HK-2 (cell line): ENCODE measurements at regions not wholly inside any gene's neighbourhood (a gene's known extent, or its start where the extent isn't known, plus 50 kb on each side); places are given as distances from the start of the nearest gene placed in this dataset.
A peak's percentile ranks its signal among the peaks of the same experiment; 100 is the strongest.

Source experiments
- DNase-seq: peaks from one replicate; pipeline ENCODE4 v3.0.0-alpha.2; 2018; ENCODE audit not compliant: unreplicated experiment

DNA sequence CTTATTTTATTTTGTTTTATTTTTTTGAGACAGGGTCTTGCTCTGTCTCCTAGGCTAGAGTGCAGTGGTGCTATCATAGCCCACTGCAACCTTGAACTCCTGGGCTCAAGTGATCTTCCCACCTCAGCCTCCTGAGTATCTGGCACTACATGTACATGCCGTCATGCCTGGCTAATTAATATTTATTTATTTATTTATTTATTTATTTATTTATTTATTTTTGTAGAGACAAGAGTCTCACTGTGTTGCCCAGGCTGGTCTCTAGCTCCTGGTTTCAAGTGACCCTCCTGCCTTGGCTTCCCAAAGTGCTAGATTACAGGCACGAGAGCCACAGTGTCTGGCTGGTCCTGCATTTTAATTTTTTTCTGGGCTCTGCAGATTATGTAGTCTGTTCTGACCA, 84.9 kb upstream of the BCOR start:
- no peak for DNase-seq

DNA sequence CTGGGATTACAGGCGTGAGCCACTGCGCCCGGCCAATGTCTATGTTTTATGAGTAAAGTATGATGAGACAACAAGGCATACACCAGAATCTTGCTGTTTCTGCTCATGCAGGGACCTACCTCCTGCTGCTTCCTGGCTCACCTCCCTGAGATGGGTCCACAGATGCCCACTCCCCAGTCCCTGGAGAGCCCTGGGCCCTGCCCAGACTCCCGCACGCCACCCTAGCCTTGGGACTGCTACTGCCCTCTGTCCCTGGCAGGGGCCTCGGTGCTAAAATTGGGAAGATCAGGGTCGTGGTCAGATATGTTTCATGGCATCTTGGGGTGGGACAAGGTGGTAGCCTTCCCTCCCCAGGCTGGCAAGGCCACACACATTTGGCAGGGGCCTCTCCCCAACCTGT, 84.3 kb upstream of the BCOR start:
- DNase-seq = no peak

DNA sequence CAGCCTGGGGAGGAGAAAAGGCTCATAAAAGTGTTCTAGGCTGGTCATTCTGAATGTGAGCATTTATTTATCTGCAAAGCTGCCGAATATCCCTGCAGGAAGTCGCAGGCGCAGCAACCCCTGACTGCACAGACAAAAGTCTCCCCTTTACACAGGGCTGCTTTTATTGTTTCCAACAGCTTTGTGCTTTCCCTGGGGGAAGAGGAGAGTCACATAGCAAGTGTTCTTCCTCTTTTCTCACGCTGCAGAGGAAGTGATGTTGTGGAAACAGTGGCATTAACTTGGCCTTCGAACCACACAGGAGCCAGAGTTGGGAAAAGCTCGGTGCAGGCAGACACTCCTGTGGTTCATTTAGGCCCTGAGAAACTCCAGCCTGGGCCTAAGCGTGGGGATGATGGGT, 81.5 kb upstream of the BCOR start:
- DNase-seq = no peak

GRCh38 chrX:40177942-40178715, 80.4 kb upstream of the BCOR start:
- DNase-seq = no peak

- no peak for DNase-seq
Measured at GRCh38 chrX:40177489-40177888, 79.7 kb upstream of the BCOR start.

- no peak for DNase-seq
Measured at GRCh38 chrX:40177117-40177430, 79.3 kb upstream of the BCOR start.

DNA sequence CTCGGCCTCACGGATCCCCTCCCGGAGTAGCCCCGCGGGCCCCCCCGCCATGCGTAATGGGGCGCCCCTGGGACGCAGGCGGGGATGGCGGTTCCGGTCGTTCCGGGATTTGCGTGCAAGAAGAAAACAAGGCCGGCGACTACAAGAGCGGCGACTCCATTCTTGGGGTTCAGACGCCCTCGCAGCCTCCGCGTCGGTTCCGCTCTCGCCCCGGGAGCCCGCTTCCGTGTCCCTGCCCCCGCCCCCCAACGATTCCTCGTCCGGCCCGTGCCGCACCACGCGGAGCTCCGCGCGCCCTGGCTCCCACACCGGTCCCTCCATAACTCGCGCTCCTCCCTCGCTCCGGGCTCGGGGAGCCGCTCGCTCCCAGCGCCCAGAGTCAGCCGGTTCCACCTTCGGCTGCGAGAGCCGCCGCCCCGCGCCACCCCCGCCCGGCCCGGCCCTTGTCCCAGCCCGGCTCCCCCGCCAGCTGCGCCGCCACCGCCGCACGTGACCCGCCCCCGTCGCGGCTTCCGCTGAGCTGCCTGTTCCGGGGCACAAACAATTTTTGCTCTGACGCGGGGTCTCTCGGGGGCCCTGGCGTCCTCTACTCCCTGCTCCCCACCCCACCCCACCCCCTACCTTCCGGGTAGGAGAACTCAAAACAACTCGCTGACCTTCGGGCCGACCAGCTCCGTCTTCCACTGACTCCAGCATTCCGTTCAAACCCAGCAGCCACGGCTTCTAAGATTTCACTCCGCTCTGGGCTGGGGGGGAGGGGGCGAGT, 78.8 kb upstream of the BCOR start:
- peak; percentile 57 for DNase-seq

DNA sequence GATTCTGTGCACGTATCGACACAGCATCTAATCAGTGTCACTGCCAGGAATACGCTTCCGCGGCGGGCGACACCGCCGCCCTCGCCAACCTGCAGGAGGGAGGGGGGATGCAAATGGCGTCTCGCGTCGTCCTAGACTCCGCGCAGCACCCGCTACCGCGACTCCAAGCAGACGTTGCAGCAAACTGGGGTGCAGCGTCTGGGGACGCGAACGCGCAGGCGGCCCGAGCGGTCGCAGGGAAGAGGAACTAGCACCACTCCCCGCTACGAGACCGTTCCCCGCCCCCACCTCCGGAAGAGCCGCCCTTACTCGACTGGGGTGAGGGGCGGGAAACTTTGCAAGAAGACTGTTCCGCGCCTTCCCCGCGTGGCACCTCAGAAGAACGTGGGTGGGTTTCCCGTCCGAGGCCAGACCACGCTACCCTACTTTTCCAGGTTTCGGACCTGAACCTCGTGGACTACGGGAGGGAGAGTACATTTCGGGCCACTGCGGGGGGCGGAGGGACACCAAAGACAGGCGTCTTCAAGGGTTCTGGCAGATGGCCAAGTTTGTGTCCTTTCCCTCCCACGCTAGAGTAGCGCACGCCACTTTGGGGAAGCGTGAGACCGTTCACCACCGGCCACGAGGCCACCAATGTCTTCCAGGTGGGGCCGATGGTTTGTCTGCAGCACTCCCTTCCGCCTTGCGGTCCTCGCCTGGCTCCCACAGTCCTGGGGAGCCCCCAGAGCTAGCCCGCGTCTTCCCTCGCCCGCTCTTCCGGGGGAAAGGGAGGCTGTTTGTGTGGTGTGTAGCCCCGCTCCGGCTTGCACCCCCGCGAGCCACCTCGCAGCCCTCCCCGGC, 78.0 kb upstream of the BCOR start:
- no peak for DNase-seq

DNA sequence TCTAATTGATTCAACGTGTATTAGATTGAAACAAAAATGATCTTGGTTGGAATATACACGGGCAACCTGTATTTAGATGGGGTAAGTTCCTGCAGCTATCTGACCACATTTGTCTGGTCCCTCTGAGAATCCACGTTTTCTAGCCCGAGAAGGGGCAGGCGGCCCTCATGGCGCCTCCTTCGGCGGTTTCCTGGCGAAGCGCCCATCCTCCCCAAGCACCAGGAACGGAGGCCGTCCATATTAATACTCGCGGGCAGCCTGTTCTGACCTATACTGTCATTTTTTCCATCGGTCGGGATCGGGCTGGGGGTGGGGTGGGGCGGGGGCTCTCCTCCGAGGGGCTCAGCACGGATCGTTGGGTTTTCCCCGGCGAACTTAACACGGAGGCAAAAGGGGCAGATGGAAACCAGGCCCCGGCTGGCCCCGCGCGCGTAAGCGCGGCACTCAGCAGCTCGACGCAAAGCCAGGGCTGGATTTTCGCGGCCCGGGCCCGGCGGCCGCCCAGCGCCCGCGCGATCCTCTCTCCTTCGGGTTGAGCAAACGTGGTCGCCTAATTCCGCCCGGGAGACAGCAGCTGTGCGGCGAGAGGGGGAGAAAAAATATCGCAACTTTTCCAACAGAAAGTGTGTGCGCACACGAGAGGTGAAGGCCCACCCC, 77.2 kb upstream of the BCOR start:
- peak; percentile 67 for DNase-seq

DNA sequence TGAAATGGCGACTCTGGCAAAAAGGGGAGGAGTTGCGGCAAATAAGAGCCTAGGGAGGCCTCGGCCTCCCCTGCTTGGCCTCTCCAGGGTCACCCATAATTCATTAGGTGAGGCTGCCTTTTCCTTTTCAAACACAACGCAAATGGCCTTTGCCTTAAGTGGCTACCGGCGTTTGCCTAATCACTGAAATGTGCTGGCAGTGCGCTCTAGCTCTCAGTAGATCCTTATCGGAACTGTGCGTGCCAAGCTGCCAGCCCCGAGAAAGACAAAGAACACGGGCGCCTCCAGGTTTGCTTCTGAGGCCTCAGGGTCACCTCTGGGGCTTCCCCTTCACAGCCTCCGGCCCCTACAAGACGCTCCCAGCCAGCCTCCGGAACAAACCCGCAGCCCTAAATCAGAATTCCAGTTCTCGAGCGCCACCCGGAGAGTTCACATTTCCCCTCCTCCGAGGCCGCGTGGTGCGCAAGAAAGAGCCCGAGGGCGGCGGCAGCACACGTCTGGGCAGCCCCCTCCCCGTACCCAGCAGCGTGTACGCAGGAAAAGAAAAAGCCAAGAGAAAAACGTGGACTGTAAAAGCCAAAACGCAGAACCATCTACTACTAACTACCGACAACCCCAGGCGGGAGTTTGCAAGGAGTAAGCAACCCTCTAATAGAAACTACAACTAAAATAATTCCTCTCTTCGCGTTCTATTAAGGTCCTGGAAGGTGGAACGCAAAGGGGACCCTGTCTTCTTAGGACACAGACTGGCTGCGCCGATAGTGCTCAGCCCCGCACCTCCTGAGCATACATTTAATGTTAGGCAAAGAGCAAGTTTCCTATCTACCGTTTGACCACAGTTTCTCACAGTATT, 76.5 kb upstream of the BCOR start:
- DNase-seq = peak; percentile 64

DNA sequence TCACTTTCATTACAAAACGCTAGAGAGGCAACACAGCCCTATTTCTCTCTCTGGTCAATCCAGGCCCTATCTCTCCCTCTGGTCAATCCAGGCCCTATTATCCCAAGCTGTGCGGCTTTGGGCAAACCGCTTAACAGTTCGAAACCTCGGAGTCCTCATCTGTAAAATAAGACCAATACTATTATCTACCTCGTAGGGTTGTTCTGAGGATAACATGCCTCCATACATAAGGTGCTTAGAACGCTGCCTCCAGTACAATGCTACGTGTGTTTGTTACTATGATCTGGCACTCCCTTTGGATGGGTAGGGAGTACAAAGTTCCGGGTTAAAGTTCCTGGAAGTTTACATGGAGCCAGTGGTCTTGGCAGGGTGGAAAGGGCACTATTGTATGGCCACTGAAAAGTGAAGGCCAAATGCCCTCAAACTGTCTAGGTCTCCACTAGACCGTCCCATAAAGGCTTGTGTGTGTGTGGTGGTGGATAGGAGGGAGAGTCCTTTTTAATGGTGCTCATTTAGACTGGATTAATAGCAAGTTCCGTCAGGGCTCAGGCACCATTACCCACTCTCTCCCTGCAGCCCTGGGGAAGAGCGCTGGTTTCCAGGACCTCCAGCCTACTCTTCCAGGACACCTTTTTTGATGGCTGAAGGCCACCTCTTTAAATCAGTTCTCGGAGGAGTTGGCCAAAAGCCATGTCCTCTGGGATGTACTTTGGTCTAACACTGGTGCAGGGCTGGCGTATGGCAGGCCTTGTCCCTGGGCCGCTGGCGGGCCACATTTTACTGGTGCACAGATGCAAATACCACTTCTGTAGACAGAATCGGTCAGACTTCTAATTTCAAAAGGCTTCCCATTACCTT, 75.6 kb upstream of the BCOR start:
- no peak for DNase-seq

- DNase-seq = no peak
Measured at GRCh38 chrX:40172401-40173142, 74.8 kb upstream of the BCOR start.

- no peak for DNase-seq
Measured at GRCh38 chrX:40171513-40172400, 74.0 kb upstream of the BCOR start.

- DNase-seq = no peak
Measured at GRCh38 chrX:40170830-40171512, 73.2 kb upstream of the BCOR start.

DNA sequence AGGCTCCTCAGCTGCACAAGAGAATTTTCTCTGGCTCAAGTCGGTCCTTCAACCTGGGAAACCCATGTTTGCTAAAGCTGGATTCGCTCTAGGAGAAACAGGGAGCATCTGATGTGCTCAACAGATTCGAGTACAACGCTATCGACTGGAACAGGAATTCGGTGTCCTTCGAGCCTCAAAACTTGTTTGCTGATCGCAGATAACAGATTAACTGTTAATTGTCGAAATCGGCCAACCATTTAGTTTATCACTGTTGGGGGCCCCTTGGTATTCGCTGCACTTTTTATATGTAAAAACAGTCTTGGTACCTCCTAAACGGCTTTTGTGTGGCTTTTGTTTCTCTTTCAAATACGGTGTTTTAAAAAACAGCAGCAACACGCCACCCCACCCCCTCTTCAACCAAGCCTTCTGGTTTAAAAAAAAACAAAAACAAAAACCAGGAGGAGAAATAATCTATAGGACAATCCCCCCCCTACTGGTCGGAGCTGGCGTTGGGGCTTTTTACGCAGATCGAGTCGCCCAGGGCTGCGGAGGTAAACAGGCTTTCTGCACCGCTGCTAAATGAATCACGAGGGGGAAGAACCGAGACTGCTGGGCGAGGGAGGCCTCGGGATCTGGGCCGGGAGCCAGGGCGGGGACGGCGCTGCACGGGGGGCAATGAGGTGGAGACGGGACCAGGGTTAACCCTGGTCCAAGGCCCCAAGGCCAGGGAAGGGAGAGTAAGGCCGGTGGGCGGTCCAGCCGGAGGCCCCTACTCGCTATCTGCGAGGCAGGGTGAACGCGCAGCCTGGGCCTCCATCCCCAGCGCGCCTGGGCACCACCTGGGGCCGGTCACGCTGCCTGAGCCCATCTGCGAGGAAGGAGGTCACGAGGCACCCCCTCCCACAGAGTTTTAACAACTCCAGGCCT, 71.7 kb upstream of the BCOR start:
- DNase-seq = peak; percentile 73

DNA sequence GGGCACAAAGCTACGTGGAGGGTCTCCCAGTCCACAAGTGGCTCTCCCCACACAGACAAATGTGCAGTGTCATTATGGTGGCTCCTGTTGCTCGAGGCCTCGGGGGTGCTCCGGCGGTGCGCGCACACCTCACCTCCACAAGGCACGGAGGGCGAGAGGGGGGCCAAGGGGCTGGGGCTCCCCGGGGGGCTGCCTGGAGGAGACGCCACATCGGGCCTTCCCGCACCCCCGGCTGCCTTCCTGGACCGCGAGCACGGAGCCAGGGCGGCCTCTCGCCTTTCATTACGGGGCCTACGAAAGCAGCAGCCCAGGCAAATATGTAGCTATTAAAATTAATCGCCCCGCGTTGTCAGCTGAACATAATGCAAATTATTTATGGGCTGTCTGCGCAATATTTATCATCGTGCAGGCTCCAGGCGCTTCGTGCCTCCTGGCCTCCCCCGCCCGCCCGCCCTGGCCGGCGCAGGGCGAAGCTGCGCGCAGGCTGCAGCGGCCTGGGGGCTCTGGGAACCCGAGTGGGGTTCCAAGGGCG, 70.8 kb upstream of the BCOR start:
- DNase-seq = no peak
